ENCODE measurements at regions not wholly inside any gene's neighbourhood (a gene's known extent, or its start where the extent isn't known, plus 50 kb on each side); places are given as distances from the start of the nearest gene placed in this dataset.

- no peaks in the 10 kb centered on the region for H3K4me1 ChIP-seq (ENCODE audit: low read length)
- no peaks in the 10 kb centered on the region for H3K9me3 ChIP-seq (replicated peaks; ENCODE audit: insufficient read depth, low read length)
- no peak for TF ChIP-seq CTCF (IDR thresholded peaks at IDR 0.05; ENCODE audit: low read length)
- no peak for TF ChIP-seq EZH2 (optimal IDR thresholded peaks at IDR 0.05; ENCODE audit: low read depth, low read length)
- TF ChIP-seq EZH2phosphoT487 (IDR thresholded peaks at IDR 0.05; ENCODE audit: low read length), result no peak
- H3K9ac ChIP-seq (ENCODE audit: low read length), result no peak overlapping the region
- H3K27me3 ChIP-seq (replicated peaks; ENCODE audit: insufficient read depth, low read length), result no peaks in the 10 kb centered on the region
- H2AFZ ChIP-seq (ENCODE audit: low read length), result no peak overlapping the region
- H3K36me3 ChIP-seq (replicated peaks; ENCODE audit: insufficient read depth, low read length), result no peaks in the 10 kb centered on the region
- DNase-seq, result no peak
- no peaks in the 10 kb centered on the region for H3K79me2 ChIP-seq (ENCODE audit: low read length)
- H3K4me3 ChIP-seq (ENCODE audit: low read length), result no peak overlapping the region
- no peaks in the 10 kb centered on the region for H3F3A ChIP-seq (ENCODE audit: insufficient read depth, low read length)
- H3K9me2 ChIP-seq (replicated peaks; ENCODE audit: insufficient read depth, low read length), result no peaks in the 10 kb centered on the region
- no peak overlapping the region for H3K4me2 ChIP-seq (ENCODE audit: low read depth, low read length)
- H4K20me1 ChIP-seq (ENCODE audit: insufficient read depth, low read length), result no peaks in the 10 kb centered on the region
- no peak overlapping the region for H3K27ac ChIP-seq (ENCODE audit: low read length)
These were observed 116.2 kb upstream of the KCNMB2 start for GRCh38 chr3:178420033-178420432.

- H3K27me3 ChIP-seq (replicated peaks; ENCODE audit: insufficient read depth, low read length), result no peaks in the 10 kb centered on the region
- no peaks in the 10 kb centered on the region for H4K20me1 ChIP-seq (ENCODE audit: insufficient read depth, low read length)
- no peak overlapping the region for H3K4me3 ChIP-seq (ENCODE audit: low read length)
- H3F3A ChIP-seq (ENCODE audit: insufficient read depth, low read length), result no peaks in the 10 kb centered on the region
- H2AFZ ChIP-seq (ENCODE audit: low read length), result no peak overlapping the region
- TF ChIP-seq EZH2phosphoT487 (IDR thresholded peaks at IDR 0.05; ENCODE audit: low read length) (no peak), CTCF (IDR thresholded peaks at IDR 0.05; ENCODE audit: low read length) (no peak), EZH2 (optimal IDR thresholded peaks at IDR 0.05; ENCODE audit: low read depth, low read length) (no peak)
- no peak overlapping the region for H3K27ac ChIP-seq (ENCODE audit: low read length)
- no peak overlapping the region for H3K4me2 ChIP-seq (ENCODE audit: low read depth, low read length)
- no peaks in the 10 kb centered on the region for H3K9me3 ChIP-seq (replicated peaks; ENCODE audit: insufficient read depth, low read length)
- no peak overlapping the region for H3K9ac ChIP-seq (ENCODE audit: low read length)
- no peaks in the 10 kb centered on the region for H3K4me1 ChIP-seq (ENCODE audit: low read length)
- no peak for DNase-seq
- H3K79me2 ChIP-seq (ENCODE audit: low read length), result no peaks in the 10 kb centered on the region
- no peaks in the 10 kb centered on the region for H3K36me3 ChIP-seq (replicated peaks; ENCODE audit: insufficient read depth, low read length)
- no peaks in the 10 kb centered on the region for H3K9me2 ChIP-seq (replicated peaks; ENCODE audit: insufficient read depth, low read length)
These were observed 115.2 kb upstream of the KCNMB2 start for GRCh38 chr3:178421069-178421468.

GRCh38 chr3:178422406-178422805, 113.8 kb upstream of the KCNMB2 start:
- no peak for DNase-seq
- no peaks in the 10 kb centered on the region for H4K20me1 ChIP-seq (ENCODE audit: insufficient read depth, low read length)
- no peak overlapping the region for H2AFZ ChIP-seq (ENCODE audit: low read length)
- H3K4me2 ChIP-seq (ENCODE audit: low read depth, low read length), result no peak overlapping the region
- no peaks in the 10 kb centered on the region for H3K4me1 ChIP-seq (ENCODE audit: low read length)
- no peak for TF ChIP-seq EZH2 (optimal IDR thresholded peaks at IDR 0.05; ENCODE audit: low read depth, low read length)
- TF ChIP-seq CTCF (IDR thresholded peaks at IDR 0.05; ENCODE audit: low read length), result peak; percentile 15
- no peak for TF ChIP-seq EZH2phosphoT487 (IDR thresholded peaks at IDR 0.05; ENCODE audit: low read length)
- no peak overlapping the region for H3K9ac ChIP-seq (ENCODE audit: low read length)
- H3K27me3 ChIP-seq (replicated peaks; ENCODE audit: insufficient read depth, low read length), result no peaks in the 10 kb centered on the region
- H3K9me3 ChIP-seq (replicated peaks; ENCODE audit: insufficient read depth, low read length), result no peaks in the 10 kb centered on the region
- no peaks in the 10 kb centered on the region for H3F3A ChIP-seq (ENCODE audit: insufficient read depth, low read length)
- H3K9me2 ChIP-seq (replicated peaks; ENCODE audit: insufficient read depth, low read length), result no peaks in the 10 kb centered on the region
- H3K79me2 ChIP-seq (ENCODE audit: low read length), result no peaks in the 10 kb centered on the region
- H3K4me3 ChIP-seq (ENCODE audit: low read length), result no peak overlapping the region
- H3K36me3 ChIP-seq (replicated peaks; ENCODE audit: insufficient read depth, low read length), result no peaks in the 10 kb centered on the region
- H3K27ac ChIP-seq (ENCODE audit: low read length), result no peak overlapping the region

Data from MM.1S (cell line).